Activated naive CD4-positive, alpha-beta T cell treated with anti-CD3 and anti-CD28 coated beads for 36 hours (primary cell): ENCODE measurements at regions not wholly inside any gene's neighbourhood (a gene's known extent, or its start where the extent isn't known, plus 50 kb on each side); places are given as distances from the start of the nearest gene placed in this dataset.
"Not testable (repeated sequence)": the region's sequence is repeated elsewhere in the genome, so short reads cannot be mapped to it uniquely, and the experiment has no call there.

Experiments used
- CTCF ChIA-PET: fragments of 350-600 bp; sonication (Branson Sonifier 250); formaldehyde crosslinking; loops from one replicate; lab custom pipeline; 2021; ENCODE audit warnings: antibody characterized with exemption; lab: Charles Lee
- DNase-seq: peaks from one replicate; pipeline ENCODE4 v3.0.0-alpha.2; 2020
- H3K27ac Mint-ChIP-seq: one replicate; pipeline ENCODE4 v1.8.0; 2021; ENCODE audit warnings: mild to moderate bottlenecking, mixed read lengths
- H3K27me3 Mint-ChIP-seq: one replicate; pipeline ENCODE4 v1.8.0; 2021; ENCODE audit warnings: low read depth, mixed read lengths
- H3K36me3 Mint-ChIP-seq: one replicate; pipeline ENCODE4 v1.8.0; 2021; ENCODE audit warnings: low read depth, mixed read lengths
- H3K4me1 Mint-ChIP-seq: one replicate; pipeline ENCODE4 v1.8.0; 2021; ENCODE audit warnings: low read depth, mixed read lengths
- H3K4me3 Mint-ChIP-seq: one replicate; pipeline ENCODE4 v1.8.0; 2021; ENCODE audit warnings: mild to moderate bottlenecking, moderate library complexity, mixed read lengths
- H3K9me3 Mint-ChIP-seq: one replicate; pipeline ENCODE4 v1.8.0; 2021; ENCODE audit warnings: mixed read lengths
- intact Hi-C: fragments of 100-400 bp; cut with micrococcal nuclease; formaldehyde crosslinking; loops from one replicate; pipeline ENCODE4 v1.15.1; 2023

GRCh38 chr21:10325546-10325945, 195.8 kb upstream of the TPTE start:
- H3K4me1 Mint-ChIP-seq, H3K4me3 Mint-ChIP-seq, H3K36me3 Mint-ChIP-seq, CTCF ChIA-PET, intact Hi-C loops, H3K27me3 Mint-ChIP-seq, H3K27ac Mint-ChIP-seq: not testable (repeated sequence)
- DNase-seq, result peak; percentile 59
- peaks cover 36% of the 10 kb centered on the region for H3K9me3 Mint-ChIP-seq

DNA sequence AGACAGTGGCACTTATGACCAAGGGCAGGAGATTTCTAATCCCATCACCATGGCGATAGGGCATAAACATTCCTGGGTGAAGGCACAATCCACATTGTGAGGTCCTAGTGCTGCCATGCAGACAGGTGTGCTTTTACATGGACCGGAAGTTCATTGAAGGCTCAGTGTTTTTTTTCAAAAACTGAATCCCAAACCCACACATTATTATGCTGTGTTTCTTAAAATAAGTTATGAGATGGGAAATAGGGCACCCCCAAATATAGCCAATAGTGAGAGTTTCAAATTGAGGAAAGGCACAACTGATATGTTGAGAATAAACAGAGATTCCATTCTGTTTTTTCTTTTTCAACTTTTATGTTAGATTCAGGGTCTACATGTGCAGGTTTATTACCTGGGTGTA, 195.2 kb upstream of the TPTE start:
- H3K4me1 Mint-ChIP-seq, H3K27ac Mint-ChIP-seq, H3K27me3 Mint-ChIP-seq, DNase-seq, CTCF ChIA-PET, H3K36me3 Mint-ChIP-seq, intact Hi-C loops, H3K4me3 Mint-ChIP-seq: not testable (repeated sequence)
- peaks cover 42% of the 10 kb centered on the region for H3K9me3 Mint-ChIP-seq

GRCh38 chr21:10328646-10329045, 192.7 kb upstream of the TPTE start:
- H3K4me1 Mint-ChIP-seq, H3K4me3 Mint-ChIP-seq, DNase-seq, H3K36me3 Mint-ChIP-seq, intact Hi-C loops, H3K27me3 Mint-ChIP-seq, CTCF ChIA-PET, H3K27ac Mint-ChIP-seq: not testable (repeated sequence)
- H3K9me3 Mint-ChIP-seq, result peaks cover 51% of the 10 kb centered on the region

GRCh38 chr21:10330641-10331119, 190.7 kb upstream of the TPTE start:
- DNase-seq, H3K36me3 Mint-ChIP-seq, H3K4me1 Mint-ChIP-seq, H3K27ac Mint-ChIP-seq, H3K4me3 Mint-ChIP-seq, H3K27me3 Mint-ChIP-seq, CTCF ChIA-PET, intact Hi-C loops: not testable (repeated sequence)
- H3K9me3 Mint-ChIP-seq, result peaks cover 50% of the 10 kb centered on the region

- H3K4me1 Mint-ChIP-seq, DNase-seq, H3K27ac Mint-ChIP-seq, intact Hi-C loops, H3K36me3 Mint-ChIP-seq, CTCF ChIA-PET, H3K27me3 Mint-ChIP-seq, H3K4me3 Mint-ChIP-seq: not testable (repeated sequence)
- peaks cover 52% of the 10 kb centered on the region for H3K9me3 Mint-ChIP-seq
These were observed 190.2 kb upstream of the TPTE start for GRCh38 chr21:10331134-10331533.

DNA sequence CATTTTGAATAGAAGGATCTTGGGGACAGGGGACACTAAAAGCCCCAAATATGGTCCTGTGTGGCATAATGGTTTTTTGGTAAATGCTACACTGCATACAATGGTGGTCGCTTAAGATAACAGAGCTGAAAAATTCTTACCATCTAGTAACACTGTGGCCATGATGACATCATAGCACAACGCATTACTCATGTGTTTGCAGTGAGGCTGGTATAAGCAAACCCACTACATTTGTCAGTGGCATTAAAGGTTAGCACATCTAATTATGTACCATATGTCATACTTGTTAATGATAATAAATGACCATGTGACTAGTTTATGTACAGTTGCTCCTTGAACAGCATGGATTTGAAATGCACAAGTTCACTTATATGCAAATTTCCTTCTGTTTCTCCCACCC, 188.4 kb upstream of the TPTE start:
- H3K27me3 Mint-ChIP-seq, H3K27ac Mint-ChIP-seq, intact Hi-C loops: not testable (repeated sequence)

GRCh38 chr21:10334391-10334790, 187.0 kb upstream of the TPTE start:
- DNase-seq, H3K36me3 Mint-ChIP-seq, H3K4me1 Mint-ChIP-seq, intact Hi-C loops, CTCF ChIA-PET, H3K27ac Mint-ChIP-seq, H3K27me3 Mint-ChIP-seq, H3K4me3 Mint-ChIP-seq: not testable (repeated sequence)
- peaks cover 46% of the 10 kb centered on the region for H3K9me3 Mint-ChIP-seq

More for the DNA sequence above, 188.4 kb upstream of the TPTE start:
- peaks cover 44% of the 10 kb centered on the region for H3K9me3 Mint-ChIP-seq
- H3K36me3 Mint-ChIP-seq, CTCF ChIA-PET, DNase-seq, H3K4me1 Mint-ChIP-seq, H3K4me3 Mint-ChIP-seq: not testable (repeated sequence)

DNA sequence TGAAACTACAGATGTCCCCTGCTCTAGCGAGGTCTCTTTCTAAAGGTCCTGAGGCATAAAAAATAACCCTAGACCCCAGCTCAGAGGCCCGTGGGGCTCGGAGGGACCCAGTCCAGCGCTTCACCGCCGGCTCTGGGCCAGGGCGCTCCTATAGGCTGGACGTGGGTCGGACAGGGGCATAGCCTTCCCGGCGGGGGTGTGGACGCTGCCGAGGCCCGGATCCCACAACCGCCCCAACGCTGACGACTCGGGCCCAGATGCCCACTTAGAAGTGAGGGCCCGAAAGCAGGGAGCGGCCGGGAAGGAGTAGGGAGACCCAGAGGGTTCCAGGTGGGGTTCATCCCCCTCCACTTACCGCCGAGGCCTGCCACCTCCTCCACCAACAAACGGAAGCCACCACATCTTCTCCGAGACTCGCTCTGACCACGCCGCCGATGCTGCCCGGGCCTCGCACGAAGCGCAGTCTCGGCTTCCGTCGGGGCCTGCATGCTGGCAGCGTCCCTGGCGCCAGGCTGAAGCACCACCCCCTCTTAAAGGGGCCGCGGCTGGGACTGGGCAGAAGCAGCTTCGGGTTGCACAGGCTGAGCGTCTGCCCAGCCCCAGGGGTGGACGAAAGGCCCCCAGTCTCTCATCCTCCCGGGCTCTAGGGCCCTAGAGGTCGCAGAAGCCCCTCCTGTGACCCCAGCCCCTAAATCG, 179.0 kb upstream of the TPTE start:
- CTCF ChIA-PET, intact Hi-C loops, DNase-seq, H3K4me1 Mint-ChIP-seq, H3K27ac Mint-ChIP-seq, H3K36me3 Mint-ChIP-seq, H3K27me3 Mint-ChIP-seq, H3K4me3 Mint-ChIP-seq: not testable (repeated sequence)
- peaks cover 47% of the 10 kb centered on the region for H3K9me3 Mint-ChIP-seq

DNA sequence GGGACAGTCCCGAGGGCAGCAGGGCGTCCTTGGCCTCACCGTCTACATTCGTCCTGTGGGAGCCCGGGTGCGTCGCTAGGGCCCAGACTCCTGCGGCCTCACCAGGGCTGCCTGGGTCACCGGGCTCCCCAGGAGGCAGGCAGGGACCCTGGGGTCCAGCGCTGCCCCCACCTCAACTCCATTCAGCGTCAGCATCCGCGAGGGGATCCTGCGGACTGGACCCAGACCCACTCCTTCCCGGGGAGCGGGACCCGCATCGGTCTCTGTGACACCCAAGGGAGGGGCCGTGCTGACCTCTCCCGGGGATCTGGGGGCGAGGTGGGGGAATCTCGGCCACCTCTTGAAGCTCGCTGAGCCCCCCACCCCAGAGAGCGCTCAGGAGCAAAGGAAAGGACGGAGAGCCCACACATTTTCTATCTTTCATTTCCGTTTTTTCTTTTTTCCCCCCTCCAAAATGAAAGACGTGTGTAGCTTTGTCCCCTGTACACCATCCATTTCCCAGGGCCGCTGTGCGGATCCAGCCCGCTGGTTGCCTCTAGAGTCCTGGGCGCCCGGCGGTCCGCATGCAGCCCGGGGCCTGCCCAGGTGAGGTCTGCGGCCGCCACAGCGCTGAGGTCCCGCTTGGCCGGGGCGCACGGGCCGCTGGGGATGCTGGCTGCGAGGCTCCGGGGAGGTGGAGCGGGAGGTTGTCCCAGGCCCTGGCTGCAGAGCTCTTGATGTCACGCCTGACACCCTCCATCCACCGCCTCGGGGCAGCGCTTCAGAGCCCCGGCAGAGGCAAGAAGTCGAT, 178.0 kb upstream of the TPTE start:
- DNase-seq, H3K27ac Mint-ChIP-seq, intact Hi-C loops, H3K4me1 Mint-ChIP-seq, H3K4me3 Mint-ChIP-seq, H3K27me3 Mint-ChIP-seq, CTCF ChIA-PET, H3K36me3 Mint-ChIP-seq: not testable (repeated sequence)
- H3K9me3 Mint-ChIP-seq, result peaks cover 48% of the 10 kb centered on the region

GRCh38 chr21:10344266-10344665, 177.1 kb upstream of the TPTE start:
- H3K27ac Mint-ChIP-seq, CTCF ChIA-PET, H3K36me3 Mint-ChIP-seq, DNase-seq, H3K4me1 Mint-ChIP-seq, H3K4me3 Mint-ChIP-seq, H3K27me3 Mint-ChIP-seq, intact Hi-C loops: not testable (repeated sequence)
- H3K9me3 Mint-ChIP-seq, result peaks cover 48% of the 10 kb centered on the region

GRCh38 chr21:10345178-10345612, 176.2 kb upstream of the TPTE start:
- H3K27ac Mint-ChIP-seq, H3K36me3 Mint-ChIP-seq, H3K27me3 Mint-ChIP-seq, DNase-seq, CTCF ChIA-PET, intact Hi-C loops, H3K4me1 Mint-ChIP-seq, H3K4me3 Mint-ChIP-seq: not testable (repeated sequence)
- peaks cover 47% of the 10 kb centered on the region for H3K9me3 Mint-ChIP-seq

DNA sequence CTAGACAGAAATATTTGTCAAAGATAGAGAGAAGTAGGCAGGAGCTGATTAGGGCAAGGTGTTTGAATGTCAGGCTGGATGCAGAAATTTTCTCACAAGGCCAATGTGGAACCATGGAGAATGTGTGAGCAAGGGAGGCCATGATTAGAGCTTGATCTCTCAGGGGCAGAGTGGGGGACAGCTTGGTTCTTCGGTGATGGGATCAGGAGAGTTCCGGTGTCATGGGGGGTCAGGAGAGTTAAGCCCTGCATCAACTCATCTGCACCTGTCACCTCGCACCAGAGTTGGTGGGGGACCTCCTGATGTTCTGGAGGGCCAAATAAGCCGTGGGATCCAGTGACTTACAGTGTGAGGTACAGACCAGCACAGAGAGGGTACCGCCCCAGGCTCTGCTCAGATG, 175.1 kb upstream of the TPTE start:
- intact Hi-C loops, H3K4me1 Mint-ChIP-seq, DNase-seq, H3K36me3 Mint-ChIP-seq, H3K27me3 Mint-ChIP-seq, H3K27ac Mint-ChIP-seq, CTCF ChIA-PET, H3K4me3 Mint-ChIP-seq: not testable (repeated sequence)
- peaks cover 48% of the 10 kb centered on the region for H3K9me3 Mint-ChIP-seq
